Prostate gland (tissue), 2 donors: ENCODE measurements at regions not wholly inside any gene's neighbourhood (a gene's known extent, or its start where the extent isn't known, plus 50 kb on each side); places are given as distances from the start of the nearest gene placed in this dataset.

ENCODE experiments used
- POLR2A ChIP-seq: fragments of 450-650 bp; IDR thresholded peaks from one replicate; pipeline ENCODE4 v1.6.1; 2016; ENCODE audit warnings: antibody characterized with exemption, mild to moderate bottlenecking
- TF ChIP-seq, protein P1 (sequence below), 4 experiments: fragments of 200-600 bp in 2 of 4; fragments of 450-650 bp in 2 of 4; sonication (generic) in 2 of 4; IDR thresholded peaks; 1 replicate in 3 of 4; 2 replicates in 1 of 4; pipeline ENCODE4 v1.5.1; 2016 to 2019; ENCODE audit warnings: antibody characterized with exemption in 4 of 4, mild to moderate bottlenecking in 2 of 4, moderate library complexity in 2 of 4

DNA sequence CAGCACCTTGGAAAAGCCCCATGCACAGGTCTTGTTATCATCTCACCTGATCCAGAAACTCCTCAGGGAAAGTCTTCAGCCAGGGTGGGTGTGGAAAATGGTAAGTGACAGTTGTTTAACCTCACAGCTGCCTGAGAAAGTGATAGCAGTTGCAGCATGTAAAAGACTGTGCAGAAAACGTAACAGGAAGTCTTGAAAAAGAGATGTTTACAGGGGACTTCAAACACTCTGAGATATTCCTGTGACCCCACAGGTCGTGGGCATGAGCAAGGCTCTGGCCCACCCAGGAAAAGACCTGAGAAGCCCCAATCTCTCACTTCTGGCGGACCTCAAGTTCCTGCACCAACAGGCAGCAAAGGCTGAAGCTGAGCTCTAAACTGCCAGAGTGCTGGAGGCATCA is 826.9 kb downstream of the UQCRFS1 start:
- no peak for TF ChIP-seq POLR2A
- TF ChIP-seq, protein P1, sequence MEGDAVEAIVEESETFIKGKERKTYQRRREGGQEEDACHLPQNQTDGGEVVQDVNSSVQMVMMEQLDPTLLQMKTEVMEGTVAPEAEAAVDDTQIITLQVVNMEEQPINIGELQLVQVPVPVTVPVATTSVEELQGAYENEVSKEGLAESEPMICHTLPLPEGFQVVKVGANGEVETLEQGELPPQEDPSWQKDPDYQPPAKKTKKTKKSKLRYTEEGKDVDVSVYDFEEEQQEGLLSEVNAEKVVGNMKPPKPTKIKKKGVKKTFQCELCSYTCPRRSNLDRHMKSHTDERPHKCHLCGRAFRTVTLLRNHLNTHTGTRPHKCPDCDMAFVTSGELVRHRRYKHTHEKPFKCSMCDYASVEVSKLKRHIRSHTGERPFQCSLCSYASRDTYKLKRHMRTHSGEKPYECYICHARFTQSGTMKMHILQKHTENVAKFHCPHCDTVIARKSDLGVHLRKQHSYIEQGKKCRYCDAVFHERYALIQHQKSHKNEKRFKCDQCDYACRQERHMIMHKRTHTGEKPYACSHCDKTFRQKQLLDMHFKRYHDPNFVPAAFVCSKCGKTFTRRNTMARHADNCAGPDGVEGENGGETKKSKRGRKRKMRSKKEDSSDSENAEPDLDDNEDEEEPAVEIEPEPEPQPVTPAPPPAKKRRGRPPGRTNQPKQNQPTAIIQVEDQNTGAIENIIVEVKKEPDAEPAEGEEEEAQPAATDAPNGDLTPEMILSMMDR (IDR thresholded peaks at IDR 0.05): no peak
